ENCODE measurements at regions not wholly inside any gene's neighbourhood (a gene's known extent, or its start where the extent isn't known, plus 50 kb on each side); places are given as distances from the start of the nearest gene placed in this dataset.
"Not testable (repeated sequence)": the region's sequence is repeated elsewhere in the genome, so short reads cannot be mapped to it uniquely, and the experiment has no call there.

DNA sequence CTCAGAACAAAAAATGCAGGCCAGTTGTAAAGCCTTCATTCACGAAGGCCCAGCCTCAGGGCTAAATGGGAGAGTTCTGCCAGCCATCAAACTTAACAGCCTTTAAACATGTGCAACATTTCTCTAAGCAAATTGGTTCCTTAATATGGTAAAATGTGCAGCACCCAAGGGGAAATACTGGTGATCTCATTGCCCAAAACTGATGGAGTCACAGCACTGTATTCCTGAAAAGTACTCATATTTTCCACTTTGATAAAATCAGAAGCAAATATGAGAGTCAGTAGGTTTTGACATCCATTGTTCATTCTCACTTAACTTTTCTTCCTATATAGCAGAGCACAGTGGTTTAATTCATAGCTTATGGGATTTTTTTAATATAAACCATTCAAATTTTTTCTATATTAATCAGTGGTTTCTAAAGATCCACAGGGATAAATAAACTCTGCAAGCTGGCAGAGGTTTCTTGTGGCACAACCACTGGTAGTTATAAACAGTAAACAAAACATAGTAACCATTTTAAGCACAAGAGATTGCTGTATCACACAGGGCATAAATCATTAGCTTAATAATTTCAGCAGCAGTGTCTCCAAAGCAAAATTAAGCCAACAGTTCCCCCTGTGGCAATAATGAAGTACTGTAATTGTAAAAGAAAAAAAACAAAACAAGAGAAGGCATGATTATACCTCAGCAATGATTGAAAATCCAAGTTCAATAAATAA, 106.9 kb upstream of the LYPLAL1 start:
- DNase-seq, result no peak

DNA sequence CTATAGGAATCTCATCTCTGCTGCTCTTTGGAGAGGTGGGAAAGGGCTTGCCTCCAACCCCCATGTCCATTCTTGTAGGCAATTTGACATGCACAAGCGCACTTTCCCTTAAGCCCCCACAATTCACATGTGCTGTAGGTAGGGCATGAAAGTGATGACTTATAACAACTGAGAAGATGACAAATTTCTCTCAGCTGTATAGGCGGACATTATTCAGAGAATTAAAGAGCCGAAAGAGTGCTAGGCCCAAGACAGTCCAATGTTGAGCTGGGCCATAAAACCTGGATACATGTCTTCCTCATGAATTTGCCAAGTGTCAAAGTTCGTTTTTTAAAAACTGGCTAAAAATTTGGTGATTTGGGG, 106.3 kb upstream of the LYPLAL1 start:
- no peak for DNase-seq

DNA sequence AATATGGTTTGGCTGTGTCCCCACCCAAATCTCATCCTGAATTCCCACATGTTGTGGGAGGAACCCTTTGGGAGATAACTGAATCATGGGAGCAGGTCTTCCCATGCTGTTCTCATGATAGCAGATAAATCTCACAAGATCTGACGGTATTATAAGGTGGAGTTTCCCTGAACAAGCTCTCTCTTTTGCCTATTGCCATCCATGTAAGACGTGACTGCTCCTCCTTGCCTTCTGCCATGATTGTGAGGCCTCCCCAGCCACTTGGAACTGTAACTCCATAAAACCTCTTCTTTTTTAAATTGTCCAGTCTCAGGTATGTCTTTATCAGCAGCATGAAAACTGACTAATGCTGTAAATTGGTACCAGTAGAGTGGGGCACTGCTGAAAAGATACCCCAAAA, 103.3 kb upstream of the LYPLAL1 start:
- not testable (repeated sequence) for DNase-seq

DNA sequence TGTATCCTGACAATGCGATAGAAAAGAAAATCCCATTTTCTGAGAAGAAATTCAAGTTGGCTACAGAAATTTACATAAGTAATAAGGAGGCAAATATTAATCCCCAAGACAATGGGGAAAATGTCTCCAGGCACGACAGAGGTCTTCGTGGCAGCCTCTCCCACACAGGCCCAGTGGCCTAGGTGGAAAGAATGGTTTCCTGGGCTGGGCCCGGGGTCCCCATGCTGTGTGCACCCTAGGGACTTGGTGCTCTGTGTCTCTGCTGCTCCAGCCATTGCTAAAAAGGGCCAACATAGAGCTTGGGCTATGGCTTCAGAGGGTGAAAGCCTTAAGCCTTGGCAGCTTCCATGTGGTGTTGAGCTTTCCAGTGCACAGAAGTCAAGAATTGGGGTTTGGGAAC, 102.5 kb upstream of the LYPLAL1 start:
- DNase-seq, result no peak

DNA sequence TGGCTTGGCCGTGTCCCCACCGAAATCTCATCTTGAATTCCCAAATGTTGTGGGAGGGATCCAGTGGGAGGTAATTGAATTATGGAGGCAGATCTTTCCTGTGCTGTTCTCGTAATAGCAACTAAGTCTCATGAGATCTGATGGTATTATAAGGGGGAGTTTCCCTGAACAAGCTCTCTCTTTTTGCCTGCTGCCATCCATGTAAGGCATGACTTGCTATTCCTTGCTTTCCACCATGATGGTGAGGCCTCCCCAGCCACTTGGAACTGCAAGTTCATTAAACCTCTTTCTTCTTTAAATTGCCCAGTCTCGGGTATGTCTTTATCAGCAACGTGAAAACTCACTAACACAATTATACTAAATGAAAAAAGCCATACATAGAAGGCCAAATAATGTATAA, 101.3 kb upstream of the LYPLAL1 start:
- no peak for DNase-seq

DNA sequence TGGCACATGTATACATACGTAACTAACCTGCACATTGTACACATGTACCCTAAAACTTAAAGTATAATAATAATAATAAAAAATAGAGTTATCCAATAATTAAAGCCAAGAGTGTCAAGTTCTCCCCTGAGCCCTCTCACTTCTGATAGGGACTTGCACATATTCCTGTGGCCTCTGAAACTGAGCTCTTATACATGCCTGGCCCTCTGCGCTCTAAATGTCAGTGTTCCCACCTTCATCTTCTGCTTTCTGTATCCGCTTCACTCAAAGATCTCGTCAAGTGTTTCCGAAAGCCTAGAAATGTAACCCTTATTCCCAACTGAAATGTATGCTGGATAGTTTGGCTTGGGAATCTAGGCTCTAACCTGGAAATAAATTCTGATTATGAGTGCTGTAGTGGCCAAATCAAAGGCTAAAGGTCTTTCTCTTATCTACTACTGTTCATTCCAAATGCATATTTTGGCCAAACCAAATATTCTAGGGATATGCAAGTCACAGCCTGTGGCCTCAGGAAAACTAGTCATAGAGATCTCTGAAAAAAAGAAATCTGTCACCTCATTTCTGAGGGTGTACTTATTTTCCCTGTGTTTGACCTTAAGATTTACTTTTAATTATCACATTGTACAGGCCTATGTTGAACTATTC, 99.5 kb upstream of the LYPLAL1 start:
- DNase-seq, result no peak

DNA sequence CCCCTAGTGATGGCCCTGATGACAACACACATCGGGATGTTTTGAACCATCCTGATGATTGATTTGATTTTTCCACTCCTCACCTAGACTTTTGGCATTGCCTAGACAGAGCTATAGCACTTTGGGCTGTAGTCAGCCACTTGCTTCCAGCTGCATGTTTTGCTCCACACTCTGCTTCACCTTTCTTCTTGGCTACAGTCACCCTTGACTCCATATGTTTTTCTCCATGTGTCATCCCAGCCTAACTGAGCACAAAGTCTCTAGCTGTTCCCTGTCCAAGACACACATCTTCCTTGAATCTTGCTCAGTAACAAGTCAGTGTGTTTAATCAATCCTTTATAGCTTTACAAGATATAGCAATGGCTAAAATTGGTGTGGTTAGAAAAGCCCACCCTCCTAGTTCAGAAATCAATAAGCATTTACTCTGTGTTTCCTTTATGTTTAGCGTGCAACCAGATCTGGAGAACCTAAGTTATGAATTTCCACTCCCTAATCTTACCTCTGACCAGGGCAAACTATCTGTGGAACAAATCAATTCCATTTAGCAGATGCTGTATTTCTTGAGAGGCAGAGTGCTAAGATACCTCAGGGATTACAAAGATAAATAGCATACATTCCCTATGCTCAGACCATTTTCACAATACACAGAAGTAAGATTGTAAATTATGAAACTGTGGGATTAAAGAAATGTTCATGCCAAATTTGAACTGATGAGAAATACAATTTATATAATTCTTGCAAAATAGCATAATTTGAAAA, 98.4 kb upstream of the LYPLAL1 start:
- DNase-seq, result no peak

DNA sequence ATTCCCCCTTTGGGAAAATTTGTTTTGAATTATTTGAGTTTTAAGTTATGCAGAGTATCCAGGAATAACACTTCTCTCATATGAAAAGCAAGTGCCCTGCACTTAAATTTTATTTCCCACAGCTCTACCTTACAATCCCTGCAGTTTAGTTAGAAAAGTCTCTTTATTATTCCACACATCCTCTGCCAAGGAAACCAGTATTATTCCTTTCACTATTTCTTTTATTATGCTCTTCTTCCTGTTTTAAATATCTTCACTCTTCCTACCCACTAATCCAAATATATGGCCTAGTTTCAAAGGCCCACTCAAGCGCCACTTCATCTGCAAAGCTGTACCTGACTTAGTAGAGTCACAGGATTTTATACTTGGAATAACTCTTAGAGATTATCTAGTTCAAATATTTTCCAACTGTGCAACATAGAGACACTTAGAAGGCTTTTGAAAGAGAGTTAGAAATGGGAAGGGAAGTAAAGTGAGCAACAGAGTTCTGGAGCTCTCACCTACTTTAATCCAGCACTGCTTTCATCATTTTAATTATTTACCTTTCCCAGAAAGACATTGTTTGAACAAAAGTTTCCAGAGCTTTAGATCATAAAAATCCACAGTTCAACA, 97.2 kb upstream of the LYPLAL1 start:
- no peak for DNase-seq

DNA sequence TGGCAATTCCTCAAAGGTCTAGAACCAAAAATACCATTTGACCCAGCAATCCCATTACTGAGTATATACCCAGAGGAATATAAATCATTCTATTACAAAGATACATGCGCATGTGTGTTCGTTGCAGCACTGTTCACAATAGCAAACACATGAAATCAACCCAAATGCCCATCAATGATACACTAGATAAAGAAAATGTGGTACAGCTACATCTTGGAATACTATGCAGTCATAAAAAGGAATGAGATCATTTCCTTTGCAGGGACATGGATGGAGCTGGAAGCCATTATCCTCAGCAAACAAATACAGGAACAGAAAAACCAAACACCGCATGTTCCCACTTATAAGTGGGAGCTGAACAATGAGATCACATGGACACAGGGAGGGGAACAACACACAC, 95.9 kb upstream of the LYPLAL1 start:
- not testable (repeated sequence) for DNase-seq

DNA sequence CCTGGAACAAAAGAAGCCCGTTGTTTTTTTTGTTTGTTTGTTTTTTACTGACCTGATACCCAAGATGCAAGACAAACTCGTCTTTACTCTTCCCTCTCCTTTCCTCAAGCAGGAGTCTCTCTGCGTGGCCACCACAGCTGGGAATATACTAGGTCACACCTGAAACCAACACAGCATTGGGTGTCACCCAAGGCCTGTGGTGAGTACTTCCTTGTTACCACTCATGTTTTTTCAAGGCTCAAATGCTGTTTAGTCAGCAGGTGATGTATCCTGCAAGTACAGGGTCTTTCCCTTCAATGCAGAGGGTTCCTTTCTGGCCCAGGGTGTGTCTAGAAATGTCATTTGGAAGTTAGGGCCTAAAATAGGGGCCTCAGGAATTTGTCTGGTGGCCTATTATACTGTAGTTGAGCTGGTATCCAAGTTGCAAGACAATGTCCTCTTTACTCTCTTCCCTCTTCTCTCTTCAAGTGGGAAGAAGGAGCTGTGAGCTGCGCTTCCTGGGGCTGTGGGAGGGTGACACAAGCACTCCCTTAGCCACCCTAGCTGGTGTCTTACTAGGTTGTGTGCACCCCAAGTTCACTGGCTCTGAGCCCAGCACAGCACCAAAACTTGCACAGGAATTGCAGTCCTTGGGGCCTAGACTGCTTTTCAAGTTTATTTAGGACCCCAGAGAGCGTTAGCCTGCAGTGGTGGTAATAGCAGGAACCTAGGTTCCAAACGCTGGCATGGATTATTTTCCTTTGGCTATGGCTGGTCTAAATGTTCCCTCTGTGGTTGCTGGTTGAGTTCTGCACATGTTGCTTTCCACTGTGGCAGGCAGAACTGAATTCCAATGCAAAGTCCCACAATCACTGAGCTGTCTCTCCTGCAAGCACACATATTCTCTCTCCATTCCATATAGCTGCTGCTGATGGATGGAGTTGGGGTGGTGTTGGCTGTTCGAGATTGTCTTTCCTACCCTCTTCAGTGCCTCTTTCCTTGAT, 91.4 kb upstream of the LYPLAL1 start:
- no peak for DNase-seq

DNA sequence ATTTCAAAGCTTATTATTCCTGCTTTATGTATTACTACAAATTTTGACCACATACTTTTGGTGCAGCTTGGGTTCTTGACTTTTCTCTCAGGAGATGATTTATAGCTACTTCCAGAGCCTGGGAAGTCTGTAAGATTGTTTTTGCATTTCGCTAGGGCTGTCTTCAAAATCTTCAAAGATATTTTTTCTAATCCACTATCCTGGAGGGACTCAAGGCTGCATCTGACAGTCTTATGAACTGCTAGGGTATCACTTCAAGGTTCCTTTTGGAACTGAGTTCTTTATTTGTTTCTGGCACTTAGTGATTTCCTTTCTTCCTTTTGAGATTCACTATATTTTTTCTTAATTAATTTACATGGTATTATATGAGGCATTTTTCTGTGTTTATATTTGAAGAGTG, 90.0 kb upstream of the LYPLAL1 start:
- no peak for DNase-seq

DNA sequence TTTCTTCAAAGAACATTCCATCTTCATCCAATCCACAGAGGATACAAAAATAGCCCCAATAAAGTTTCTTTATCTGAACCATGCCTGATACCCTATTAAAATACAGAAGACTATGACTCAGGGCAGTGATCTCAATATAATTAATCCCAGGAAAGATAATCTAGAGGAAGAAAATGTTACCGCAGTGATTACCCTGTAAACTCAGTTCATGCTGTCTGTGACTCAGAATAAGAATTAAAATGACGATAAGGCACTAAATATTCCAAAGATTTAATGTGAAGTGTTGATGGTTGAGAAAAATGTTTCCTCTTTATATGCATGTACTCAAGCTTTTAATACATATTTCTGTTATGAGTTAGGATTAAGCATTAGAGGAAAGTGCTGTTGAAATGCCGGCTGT, 88.6 kb upstream of the LYPLAL1 start:
- no peak for DNase-seq

DNA sequence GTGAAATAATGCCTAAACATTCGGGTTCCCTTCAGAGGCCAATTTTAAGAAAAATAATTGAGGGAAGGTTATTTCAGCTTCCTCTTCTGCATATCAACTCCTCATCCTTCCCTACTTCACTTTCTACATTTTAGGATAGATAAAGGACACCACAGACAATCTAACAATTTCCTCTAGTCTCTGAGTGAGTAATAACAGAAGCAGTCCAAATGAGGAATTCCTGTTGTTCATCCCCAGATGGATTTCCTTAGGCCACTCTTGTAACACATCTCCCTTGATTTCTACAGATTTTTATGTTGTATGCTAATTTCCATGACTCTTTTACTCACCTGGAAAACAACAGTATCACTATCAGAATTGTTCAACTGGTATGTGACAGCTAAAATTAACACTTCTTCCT, 87.7 kb upstream of the LYPLAL1 start:
- DNase-seq, result no peak

DNA sequence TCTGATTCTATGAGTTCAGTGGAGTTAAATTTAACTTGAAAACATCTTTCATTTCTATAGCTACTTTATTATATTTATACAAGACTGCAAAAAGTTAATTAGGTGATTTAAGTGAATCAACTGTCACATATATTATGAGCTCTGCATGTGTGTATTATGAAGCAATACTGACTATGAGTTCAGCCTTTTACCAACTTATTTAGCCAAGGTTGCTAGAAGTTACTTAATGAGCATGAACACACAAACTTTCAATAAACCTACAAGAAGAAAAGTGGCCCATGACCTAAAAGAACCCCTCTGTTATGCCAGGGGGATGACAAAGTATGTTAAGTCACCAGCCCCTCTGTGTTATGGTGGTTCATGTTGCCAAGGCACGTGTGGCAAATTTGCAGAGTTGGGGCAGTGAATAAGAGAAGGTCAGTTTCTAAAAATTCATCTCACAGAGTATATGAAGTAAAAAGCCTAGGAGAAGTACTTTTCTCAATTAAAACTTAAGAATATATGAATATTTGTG, 86.7 kb upstream of the LYPLAL1 start:
- DNase-seq, result no peak

DNA sequence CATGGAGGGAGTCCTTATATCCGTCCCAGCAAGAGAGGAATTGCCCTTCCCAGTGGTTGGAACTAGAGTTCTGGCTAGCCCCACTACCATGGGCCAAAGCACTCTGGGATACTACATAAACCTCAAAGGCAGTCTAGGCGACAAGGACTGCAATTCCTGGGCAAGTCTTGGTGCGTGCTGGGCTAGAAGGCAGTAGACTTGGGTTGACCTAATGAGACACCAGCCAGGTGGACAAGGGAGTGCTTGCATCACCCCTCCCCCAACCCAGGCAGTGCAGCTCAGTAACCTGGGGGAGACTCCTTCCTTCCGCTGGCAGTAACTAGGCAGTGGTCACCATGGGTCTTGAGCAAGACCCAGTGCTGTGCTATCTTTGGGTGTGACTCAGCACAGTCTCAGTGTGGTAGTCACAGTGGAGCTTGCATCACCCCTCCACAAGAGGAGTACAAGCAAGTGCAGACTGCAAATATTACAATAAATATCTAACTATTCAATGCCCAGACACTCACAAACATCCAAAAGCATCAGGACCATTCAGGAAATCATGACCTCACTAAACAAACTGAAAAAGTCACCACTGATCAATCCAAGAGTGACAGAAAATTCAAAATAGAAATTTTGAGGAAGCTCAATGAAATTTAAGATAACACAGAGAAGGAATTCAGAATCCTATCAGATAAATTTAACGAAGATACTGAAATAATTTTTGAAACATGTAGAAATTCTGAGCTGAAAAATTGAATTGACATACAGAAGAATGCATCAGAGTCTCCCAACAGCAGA, 84.7 kb upstream of the LYPLAL1 start:
- no peak for DNase-seq

DNA sequence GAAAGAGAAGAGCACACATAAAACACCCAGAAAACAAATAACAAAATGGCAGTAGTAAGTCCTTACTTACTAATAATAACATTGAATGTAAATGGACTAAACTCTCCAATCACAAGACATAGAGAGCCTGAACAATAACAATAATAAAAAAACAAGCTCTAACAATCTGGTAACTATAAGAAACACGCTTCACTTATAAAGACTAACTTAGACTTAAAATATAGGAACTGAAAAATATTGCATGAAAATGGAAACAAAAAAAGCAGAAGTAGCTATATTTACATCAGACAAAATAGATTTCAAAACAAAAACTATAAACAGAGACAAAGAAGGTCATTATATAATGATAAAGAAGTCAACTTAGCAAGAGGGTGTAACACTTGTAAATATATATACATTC, 83.1 kb upstream of the LYPLAL1 start:
- DNase-seq, result no peak

DNA sequence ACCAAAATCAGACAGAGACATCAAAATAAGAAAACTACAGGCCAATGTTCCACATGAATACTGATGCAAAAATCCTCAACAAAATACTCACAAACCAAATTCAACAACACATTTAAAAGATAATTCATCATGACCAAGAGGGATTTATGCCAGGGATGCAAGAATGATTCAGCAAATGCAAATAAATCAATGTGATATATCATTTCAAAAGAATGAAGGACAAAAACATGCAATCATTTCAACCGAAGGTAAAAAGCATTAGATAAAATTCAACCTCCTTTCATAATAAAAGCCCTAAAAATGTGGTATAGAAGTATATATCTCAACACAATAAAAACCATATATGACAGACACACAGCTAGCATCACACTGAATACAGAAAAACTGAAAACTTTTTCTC, 81.5 kb upstream of the LYPLAL1 start:
- DNase-seq, result no peak

DNA sequence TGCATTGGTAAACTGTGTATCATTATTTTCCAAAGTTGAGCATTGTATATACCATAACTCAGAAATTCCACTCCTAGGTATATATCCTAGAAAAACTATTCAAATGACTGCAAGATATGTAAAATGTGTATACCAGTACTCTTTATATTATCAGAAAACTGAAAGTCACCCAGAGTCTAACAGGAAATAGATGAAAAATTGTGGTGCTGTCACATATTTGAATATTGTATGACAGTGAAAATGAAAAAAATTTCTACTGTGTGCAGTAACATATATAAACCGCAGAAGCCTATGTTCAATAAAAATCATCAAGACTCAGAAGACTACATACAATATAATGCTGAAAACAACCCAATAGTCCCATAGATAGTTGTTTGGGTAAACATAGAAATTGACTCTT, 74.4 kb upstream of the LYPLAL1 start:
- no peak for DNase-seq

DNA sequence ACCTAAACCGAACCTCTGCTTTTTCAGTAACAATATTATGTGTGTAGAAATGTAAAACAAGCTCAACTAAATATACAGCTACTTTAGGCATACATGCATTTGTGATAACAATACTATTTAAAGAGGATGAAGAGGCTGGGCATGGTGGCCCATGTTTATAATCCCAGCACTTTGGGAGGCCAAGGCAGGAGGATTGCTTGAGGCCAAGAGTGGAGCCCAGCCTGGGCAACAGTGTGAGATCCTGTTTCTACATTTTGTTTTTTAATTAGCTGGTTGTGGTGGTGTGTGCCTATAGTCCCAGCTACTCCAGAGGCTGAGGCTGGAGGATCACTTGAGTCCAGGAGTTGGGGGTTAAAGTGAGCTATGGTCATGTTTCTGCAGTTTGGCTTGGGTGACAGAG, 73.6 kb upstream of the LYPLAL1 start:
- no peak for DNase-seq

DNA sequence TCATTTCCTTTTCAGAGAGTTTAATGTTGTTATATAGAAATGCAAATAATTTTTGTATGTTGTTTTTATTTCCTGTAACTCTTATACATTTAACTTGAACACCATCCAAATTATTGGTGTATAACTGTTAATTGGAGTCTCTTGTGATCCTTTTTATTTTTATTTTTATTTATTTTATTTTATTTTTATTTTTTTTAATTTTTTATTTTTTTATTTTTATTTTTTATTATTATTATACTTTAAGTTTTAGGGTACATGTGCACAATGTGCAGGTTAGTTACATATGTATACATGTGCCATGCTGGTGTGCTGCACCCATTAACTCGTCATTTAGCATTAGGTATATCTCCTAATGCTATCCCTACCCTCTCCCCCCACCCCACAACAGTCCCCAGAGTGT, 71.2 kb upstream of the LYPLAL1 start:
- DNase-seq, result not testable (repeated sequence)

DNA sequence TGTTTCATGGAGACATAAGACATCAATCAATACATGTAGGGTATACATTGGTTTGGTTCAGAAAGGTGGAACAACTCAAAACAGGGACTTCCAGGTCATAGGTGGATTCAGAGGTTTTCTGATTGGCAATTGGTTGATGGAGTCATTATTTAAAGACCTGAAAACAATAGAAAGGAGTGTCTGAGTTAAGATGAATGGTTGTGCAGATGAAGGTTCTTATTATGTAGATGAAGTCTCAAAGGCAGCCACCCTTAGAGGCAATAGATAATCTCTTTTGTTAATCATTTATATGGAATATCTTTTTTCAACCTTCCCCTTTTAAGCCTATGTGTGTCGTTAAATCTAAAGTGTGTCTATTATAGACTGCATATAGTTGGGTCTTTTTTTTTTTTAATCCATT, 67.8 kb upstream of the LYPLAL1 start:
- DNase-seq, result no peak

Measured in T-helper 1 cell (primary cell).